Anterior cingulate cortex (tissue), 58 donors: ENCODE measurements at regions not wholly inside any gene's neighbourhood (a gene's known extent, or its start where the extent isn't known, plus 50 kb on each side); places are given as distances from the start of the nearest gene placed in this dataset.

Source experiments
- DNase-seq, 58 donors: peaks; one replicate each; lab custom pipeline; 2025; lab: John Stamatoyannopoulos, UW

- no peak for DNase-seq
Measured at GRCh38 chr2:59572227-59572626, 981.2 kb downstream of the BCL11A start.

GRCh38 chr2:59570818-59571217, 982.6 kb downstream of the BCL11A start:
- no peak for DNase-seq

DNA sequence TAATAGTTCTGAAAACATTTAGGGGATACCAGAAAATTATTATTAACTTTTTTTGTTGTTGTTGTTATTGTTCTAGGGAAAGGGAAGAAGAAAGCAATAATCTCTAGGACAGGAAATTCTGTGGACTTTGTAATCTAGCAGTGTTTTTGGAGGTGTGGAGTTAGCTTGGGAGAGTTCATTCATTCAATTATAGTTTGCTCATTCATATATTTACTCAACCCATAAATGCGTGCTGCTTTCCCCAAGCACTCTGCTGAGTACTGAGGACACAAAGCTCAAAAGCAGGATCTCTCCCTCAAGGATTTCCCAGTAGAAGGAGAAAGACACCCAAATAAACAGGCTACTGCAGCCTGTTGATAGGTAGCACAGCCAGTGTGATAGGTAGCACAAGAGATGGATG, 984.3 kb downstream of the BCL11A start:
- DNase-seq = no peak

- DNase-seq = no peak
Measured at GRCh38 chr2:59568461-59568860, 985.0 kb downstream of the BCL11A start.

- DNase-seq = no peak
Measured at GRCh38 chr2:59567151-59567550, 986.3 kb downstream of the BCL11A start.

DNA sequence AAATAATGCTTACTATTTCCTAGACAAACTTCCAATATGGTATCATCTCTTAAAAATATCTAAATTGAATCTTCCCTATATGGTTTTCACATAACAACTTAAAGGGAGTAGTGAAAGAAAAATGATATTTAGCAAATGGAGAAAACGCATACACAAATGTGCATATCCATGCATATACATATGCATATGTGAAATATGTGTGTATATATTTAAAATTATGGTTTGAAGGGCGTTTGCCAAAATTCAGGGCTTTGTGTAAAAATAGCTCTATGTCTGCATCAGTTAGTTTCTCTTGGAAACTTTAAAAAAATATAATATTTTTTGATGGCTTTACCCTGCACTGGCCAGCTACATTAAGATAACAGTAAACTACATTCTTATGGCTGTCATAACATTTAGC, 986.7 kb downstream of the BCL11A start:
- DNase-seq = no peak

- DNase-seq = no peak
Measured at GRCh38 chr2:59561281-59561680, 992.2 kb downstream of the BCL11A start.

- DNase-seq = no peak
Measured at GRCh38 chr2:59560769-59561168, 992.7 kb downstream of the BCL11A start.

DNA sequence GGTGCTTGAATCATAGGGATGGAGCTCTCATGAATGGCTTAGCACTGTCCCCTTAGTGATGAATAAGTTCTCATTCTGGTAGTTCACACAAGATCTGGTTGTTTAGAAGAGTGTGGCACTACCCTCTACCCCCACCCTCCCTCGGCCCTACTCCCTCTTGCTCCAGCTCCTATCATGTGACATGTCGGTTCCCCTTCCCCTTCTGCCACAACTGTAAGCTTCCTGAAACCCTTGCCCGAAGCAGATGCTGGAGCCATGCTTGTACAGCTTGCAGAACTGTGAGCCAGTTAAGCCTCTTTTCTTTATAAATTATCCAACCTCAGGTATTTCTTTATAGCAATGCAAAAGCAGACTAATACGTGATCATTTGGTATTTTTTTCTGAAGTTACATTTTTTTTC, 1012.6 kb downstream of the BCL11A start:
- DNase-seq = no peak

DNA sequence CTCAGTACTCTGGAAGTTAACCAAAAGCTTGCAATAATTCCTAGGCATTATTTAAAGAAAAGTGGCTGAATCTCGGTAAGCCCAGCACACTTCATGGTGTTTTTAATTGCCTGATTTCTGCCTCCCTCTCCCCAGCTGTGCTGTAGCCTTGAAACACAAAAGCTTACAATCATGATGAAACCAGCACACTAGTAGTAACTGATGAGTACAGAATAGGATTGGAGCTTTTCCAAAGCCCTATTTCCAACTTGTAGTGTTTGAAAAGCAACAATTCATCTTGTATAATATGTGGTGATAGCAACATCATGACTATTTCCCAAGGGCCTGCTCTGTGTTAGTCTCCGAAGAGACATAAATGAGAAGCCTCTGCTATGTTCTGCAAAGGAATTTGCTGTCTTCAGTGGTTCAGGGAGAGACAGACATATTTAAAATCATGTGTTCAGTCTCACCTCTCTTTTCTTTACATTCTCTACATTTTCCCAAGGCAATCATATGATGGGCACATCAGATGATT, 1015.0 kb downstream of the BCL11A start:
- DNase-seq = no peak

DNA sequence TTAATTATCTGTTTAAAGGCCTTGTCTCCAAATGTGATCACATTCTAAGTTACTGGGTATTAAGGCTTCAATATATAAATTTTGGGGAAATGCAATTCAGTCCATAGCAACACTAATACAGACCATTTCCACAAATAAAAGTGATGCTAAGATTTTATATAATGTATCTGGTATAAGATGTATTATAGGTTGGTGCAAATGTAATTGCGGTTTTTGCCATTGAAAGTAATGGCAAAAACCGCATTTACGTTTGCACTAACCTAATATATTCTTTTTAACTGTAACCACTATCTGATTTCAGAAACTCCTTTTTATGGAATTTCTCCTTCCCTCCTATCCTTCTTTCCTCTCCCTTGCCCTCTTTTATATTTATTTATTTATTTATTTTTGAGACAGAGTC, 1020.6 kb downstream of the BCL11A start:
- DNase-seq = no peak

- no peak for DNase-seq
Measured at GRCh38 chr2:59530258-59530657, 1023.2 kb downstream of the BCL11A start.

DNA sequence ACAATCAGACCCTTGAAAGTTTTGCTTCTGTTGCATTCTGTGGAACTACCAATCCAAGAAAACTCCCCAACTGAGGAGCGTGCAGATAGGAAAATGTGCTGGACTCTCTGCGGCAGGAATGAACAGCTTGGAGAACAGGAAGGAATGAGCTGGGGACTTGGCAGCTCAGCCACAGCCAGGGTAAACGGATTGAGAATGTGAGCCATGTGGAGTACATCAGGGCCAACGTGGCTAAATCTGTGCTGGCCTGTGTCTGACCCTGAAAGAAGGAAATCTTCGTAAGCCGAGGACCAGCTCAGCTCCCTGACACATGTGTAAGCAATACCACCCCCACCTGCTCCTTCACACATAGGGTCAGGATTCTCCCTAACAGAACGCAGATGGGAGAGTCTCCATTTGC, 1023.7 kb downstream of the BCL11A start:
- no peak for DNase-seq

GRCh38 chr2:59528525-59528924, 1024.9 kb downstream of the BCL11A start:
- no peak for DNase-seq

GRCh38 chr2:59502981-59503380, 1050.5 kb downstream of the BCL11A start:
- DNase-seq = no peak

DNA sequence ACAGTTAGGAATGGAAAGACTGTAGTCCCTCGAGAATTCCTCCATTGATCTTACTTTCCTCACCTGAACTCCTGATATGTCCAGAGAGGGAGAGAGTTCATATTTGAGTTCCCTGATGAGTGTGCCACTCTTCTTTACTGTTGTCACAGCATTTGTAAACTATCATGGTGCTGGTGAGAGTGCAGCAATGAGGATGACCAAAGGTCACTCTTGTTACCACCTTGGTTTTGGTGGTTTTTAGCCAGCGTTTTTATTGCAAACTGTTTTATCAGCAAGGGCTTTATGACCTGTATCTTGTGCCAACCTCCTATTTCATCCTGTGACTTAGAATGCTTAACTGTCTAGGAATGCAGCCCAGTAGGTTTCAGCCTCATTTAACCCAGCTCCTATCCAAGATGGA, 1062.5 kb downstream of the BCL11A start:
- DNase-seq = no peak

DNA sequence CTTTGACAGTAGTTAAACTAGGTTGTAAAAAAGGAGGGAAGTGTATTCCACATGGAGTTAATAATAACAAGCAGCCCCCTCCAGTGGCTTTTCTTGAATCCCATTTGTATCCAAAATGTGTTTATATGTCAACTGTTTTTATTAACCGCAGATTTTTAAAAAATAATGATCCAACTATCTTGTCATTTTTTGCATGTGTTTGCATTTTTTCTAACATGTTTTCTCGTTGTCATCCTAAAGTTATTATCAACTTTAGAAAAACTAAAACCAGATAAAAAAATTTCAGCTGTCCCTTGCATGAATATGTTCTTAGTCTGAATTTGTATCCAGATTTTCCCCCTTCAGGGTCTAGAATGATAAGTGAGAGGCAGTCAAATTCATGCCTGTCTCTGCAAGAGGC, 1063.3 kb downstream of the BCL11A start:
- DNase-seq = no peak

GRCh38 chr2:59484673-59485072, 1068.8 kb downstream of the BCL11A start:
- no peak for DNase-seq

DNA sequence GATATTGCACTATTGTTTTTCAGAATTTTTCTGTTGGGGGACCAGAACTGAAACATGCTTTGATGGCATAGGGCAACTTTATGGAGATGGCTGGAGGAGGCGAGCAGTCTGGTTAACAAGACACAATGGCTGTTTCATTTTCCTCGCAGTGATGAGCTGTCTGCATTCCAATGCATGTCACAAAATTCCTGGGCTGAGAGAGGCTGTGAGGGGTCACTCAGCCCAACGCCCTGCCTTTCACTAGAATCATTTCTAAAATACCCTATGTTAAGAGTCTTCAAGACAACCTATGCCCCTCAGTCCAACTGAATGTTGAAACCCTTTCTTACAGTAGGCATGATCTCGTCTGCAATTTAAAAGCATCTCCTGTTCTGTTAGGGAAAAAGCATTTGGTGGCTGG, 1090.0 kb downstream of the BCL11A start:
- no peak for DNase-seq

DNA sequence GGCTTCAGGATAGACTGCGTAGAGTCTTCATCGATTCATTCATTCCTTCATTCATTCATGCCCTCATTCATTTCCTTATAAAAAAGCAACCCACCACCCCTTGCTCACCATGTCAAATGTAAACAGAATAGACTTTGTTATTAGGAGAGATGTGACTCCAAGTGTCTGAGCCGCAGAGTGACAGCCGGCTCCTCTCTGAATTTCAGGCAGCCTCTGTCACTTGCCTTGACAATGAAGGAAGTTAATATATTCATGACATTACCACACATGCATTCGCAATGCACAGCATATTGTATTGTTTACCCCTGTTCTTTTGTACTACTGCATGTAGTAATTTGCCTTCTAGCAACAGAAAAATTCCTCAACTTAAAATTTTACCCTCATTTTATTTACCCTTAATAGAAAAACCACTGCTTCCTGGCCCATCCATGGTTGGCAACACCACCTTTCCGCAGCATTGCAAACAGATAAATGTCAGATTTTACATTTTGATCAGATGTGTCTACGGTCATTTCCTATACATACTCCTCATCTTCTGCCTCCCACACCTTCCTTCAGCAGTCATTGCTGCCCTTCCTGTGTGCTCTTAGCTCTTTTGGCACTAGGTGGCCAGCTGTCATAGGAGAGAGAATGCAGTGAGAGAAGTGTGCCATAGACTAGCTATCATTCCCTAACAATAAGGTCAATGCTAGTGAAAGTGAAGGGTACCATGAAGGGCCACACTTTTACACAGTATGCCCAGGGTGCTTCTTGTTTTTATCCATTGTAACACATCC, 1090.8 kb downstream of the BCL11A start:
- DNase-seq = no peak

DNA sequence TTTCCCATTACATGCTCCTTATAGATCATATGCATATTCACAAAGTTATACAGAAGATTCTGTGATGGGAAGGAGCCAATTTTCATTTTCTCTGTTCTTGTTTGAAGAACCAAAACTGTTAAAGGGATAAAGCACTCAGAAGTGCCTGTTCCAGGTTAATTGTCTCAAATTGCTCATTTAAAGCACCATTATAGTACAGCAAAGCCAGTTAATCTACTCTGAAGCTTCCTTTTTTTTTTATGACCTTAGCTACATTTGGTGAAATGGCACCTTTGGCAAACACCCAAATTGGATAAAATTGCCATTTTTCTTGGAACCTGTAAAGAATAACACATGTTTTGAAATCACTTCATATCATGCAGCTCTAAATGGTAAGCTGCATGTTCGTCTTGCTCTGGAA, 1092.3 kb downstream of the BCL11A start:
- DNase-seq = no peak

DNA sequence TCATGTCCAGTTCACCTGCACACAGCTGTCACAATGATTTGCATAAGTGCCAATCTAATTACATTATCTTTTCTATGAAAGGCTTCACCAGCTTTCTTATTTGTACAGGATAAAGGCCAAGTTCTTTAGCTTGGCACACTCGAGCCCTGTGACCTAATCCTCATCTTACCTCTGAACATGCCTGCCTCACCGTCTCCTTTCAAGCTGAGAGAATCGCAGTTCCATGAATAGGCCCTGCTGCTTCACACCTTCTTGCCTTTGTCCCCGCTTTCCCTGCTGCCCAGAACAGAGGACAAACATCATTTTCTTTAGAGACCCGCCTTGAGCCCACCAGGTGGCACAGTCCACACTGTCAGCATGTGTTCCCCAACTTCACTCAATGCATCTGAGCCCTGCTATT, 1094.7 kb downstream of the BCL11A start:
- no peak for DNase-seq

DNA sequence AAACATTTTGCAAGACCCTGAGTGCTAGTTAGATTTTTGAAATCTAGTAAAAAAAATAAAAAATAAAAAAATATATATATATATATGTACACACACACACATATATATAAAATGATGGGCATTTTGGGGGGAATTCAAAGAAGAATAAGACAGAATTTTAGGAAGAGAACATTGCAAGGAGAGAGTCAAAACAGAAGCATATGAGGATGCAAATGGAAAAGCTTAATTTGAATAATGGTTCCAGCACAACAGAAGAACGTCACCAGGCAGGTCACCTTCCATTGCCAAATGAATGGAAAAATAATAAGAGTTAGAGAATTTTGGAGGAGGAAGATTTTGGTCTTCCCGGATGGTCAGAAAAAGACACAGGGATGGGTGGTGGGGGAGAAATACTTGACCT, 1097.2 kb downstream of the BCL11A start:
- no peak for DNase-seq
